Endodermal cell (in vitro differentiated cells): ENCODE measurements at regions not wholly inside any gene's neighbourhood (a gene's known extent, or its start where the extent isn't known, plus 50 kb on each side); places are given as distances from the start of the nearest gene placed in this dataset.

ENCODE experiments used
- DNase-seq: peaks from one replicate; pipeline ENCODE4 v3.0.0-alpha.2; 2017
- H3K27ac ChIP-seq: 2 replicates; pipeline ENCODE4 v1.5.1; 2013; ENCODE audit warnings: mild to moderate bottlenecking, low read depth, low read length, moderate library complexity
- H3K27me3 ChIP-seq: 2 replicates; pipeline ENCODE4 v1.6.1; 2013; ENCODE audit warnings: mild to moderate bottlenecking, low read length, moderate library complexity; ENCODE audit not compliant: insufficient read depth, control insufficient read depth, poor library complexity, severe bottlenecking
- H3K36me3 ChIP-seq: 2 replicates; pipeline ENCODE4 v1.7.0; 2013; ENCODE audit warnings: mild to moderate bottlenecking, low read length, moderate library complexity; ENCODE audit not compliant: control insufficient read depth, insufficient read depth
- H3K4me1 ChIP-seq: one replicate; pipeline ENCODE4 v1.7.0; 2013; ENCODE audit warnings: low read length; ENCODE audit not compliant: control insufficient read depth, insufficient read depth
- H3K4me3 ChIP-seq: 2 replicates; pipeline ENCODE4 v1.5.1; 2013; ENCODE audit warnings: mild to moderate bottlenecking, low read length, moderate library complexity
- H3K9ac ChIP-seq: 2 replicates; pipeline ENCODE4 v1.6.1; 2013; ENCODE audit warnings: mild to moderate bottlenecking, low read length, moderate library complexity; ENCODE audit not compliant: poor library complexity, severe bottlenecking; ENCODE audit errors: extremely low read depth
- H3K9me3 ChIP-seq: 2 replicates; pipeline ENCODE4 v1.6.1; 2013; ENCODE audit warnings: mild to moderate bottlenecking, low read length, moderate library complexity; ENCODE audit not compliant: control insufficient read depth
- H3K27ac Mint-ChIP-seq: 2 replicates; pipeline ENCODE4 v1.8.0; 2020; ENCODE audit warnings: mixed read lengths
- H3K27me3 Mint-ChIP-seq: 2 replicates; pipeline ENCODE4 v1.8.0; 2021; ENCODE audit warnings: mild to moderate bottlenecking, mixed read lengths; ENCODE audit not compliant: insufficient read depth
- H3K36me3 Mint-ChIP-seq: 2 replicates; pipeline ENCODE4 v1.8.0; 2020; ENCODE audit warnings: low read depth, mixed read lengths
- H3K4me1 Mint-ChIP-seq: 2 replicates; pipeline ENCODE4 v1.8.0; 2020; ENCODE audit warnings: mixed read lengths
- H3K4me3 Mint-ChIP-seq: 2 replicates; pipeline ENCODE4 v1.8.0; 2020; ENCODE audit warnings: mild to moderate bottlenecking, moderate library complexity, mixed read lengths
- H3K9me3 Mint-ChIP-seq: 2 replicates; pipeline ENCODE4 v1.8.0; 2020; ENCODE audit warnings: mild to moderate bottlenecking, mixed read lengths
- WGBS, 2 experiments: methylation state at CpG; one replicate each; pipeline versions ENCODE4 v1.1.5 to v1.1.7; 2013; ENCODE audit warnings: missing lambda C conversion rate in 2 of 2, mixed read lengths in 1 of 2; ENCODE audit not compliant: insufficient coverage in 1 of 2, insufficient read length in 1 of 2; 5-methylcytosine and 5-hydroxymethylcytosine counted together
- TF ChIP-seq, protein P1 (sequence below): fragments of 200-600 bp; sonication (generic); conservative IDR thresholded peaks from 2 replicates; pipeline ENCODE4 v1.5.0; 2021; ENCODE audit warnings: antibody characterized with exemption, mild to moderate bottlenecking

DNA sequence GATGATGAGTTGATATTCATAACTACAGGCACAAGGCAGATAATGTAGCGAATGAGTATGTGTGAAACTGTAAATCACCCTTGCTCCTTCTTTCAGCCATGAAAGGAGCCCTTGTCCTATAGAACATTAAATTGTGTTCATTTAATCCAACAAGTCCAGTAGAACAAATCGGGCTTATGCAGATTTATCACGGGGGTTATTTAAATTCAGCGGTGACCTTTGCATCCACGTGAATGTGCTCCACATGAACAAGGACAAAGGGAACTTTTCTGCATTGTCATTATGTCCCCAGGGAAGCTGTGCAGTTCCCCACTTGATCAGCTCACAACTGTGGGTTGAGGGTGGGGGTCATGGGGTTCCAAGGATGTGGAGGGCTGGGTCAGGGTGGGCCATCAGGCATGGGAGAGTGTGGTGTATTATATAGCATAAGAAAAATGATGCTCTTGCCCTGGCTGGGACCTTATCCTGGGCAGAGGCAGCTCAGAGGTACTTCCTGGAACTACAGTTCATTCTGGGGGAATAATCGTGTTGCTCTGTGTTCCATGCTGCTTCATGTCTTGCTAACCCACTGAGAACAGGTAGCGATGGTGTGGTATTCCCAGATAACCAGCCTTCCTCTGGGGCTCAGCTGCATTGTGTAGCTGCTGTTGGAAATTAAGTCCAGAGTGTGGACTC lies 306.6 kb downstream of the FAT3 start:
- Histone ChIP-seq H3K9ac (no peak overlapping the region), H3K4me3 (no peak overlapping the region), H3K27me3 (no peaks in the 10 kb centered on the region), H3K4me1 (no peaks in the 10 kb centered on the region), H3K9me3 (no peaks in the 10 kb centered on the region), H3K27ac (no peak overlapping the region), H3K36me3 (no peaks in the 10 kb centered on the region)
- DNase-seq: no peak
- WGBS, 2 experiments: 87 to 91% methylated on average over 7 of the region's 7 CpGs
- Mint-ChIP-seq H3K4me1 (peaks cover 16% of the 10 kb centered on the region), H3K27me3 (no peaks in the 10 kb centered on the region), H3K4me3 (no peak overlapping the region), H3K36me3 (no peaks in the 10 kb centered on the region), H3K27ac (no peak overlapping the region), H3K9me3 (no peaks in the 10 kb centered on the region)
- TF ChIP-seq, protein P1, sequence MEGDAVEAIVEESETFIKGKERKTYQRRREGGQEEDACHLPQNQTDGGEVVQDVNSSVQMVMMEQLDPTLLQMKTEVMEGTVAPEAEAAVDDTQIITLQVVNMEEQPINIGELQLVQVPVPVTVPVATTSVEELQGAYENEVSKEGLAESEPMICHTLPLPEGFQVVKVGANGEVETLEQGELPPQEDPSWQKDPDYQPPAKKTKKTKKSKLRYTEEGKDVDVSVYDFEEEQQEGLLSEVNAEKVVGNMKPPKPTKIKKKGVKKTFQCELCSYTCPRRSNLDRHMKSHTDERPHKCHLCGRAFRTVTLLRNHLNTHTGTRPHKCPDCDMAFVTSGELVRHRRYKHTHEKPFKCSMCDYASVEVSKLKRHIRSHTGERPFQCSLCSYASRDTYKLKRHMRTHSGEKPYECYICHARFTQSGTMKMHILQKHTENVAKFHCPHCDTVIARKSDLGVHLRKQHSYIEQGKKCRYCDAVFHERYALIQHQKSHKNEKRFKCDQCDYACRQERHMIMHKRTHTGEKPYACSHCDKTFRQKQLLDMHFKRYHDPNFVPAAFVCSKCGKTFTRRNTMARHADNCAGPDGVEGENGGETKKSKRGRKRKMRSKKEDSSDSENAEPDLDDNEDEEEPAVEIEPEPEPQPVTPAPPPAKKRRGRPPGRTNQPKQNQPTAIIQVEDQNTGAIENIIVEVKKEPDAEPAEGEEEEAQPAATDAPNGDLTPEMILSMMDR: peak; percentile 39

DNA sequence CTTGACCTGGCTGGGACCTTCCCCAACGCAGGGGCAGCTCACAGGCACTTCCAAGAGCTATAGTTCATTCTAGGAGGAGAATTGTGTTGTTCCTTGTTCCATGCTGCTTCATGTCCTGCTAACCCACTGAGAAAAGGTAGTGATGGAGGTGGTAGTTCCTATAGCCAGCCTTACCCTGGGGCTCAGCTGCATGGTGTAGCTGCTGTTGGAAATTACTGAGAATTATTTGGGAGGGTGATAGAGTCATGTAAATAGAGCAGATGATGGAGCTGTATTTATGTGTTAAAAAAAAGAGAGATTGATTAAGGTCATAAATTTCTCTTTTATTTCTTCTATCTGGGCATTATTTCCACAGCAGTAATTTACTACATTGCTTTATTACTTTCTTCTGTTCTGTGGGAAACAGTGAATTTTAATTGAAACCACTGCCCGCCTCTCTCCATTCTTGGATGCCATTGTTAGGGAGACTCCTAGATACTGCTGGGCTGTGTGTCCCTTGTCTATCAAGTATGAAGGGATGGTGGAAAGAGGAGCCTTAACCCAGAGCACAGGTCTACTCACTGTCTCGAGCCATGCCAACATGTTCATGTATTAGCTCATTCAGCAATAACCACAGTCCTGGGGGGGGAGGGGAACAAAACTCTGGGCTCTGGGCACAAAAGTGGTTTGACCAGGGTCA lies 309.2 kb downstream of the FAT3 start:
- 96 to 100% methylated on average over 1 to 3 of the region's 3 CpGs for WGBS, 2 experiments
- Histone ChIP-seq H3K27me3 (no peaks in the 10 kb centered on the region), H3K4me3 (no peak overlapping the region), H3K9ac (no peak overlapping the region), H3K9me3 (no peaks in the 10 kb centered on the region), H3K27ac (no peak overlapping the region), H3K36me3 (no peaks in the 10 kb centered on the region), H3K4me1 (no peaks in the 10 kb centered on the region)
- no peak overlapping the region for H3K27ac Mint-ChIP-seq
- H3K27me3 Mint-ChIP-seq: no peaks in the 10 kb centered on the region
- H3K4me1 Mint-ChIP-seq: peaks cover 15% of the 10 kb centered on the region
- TF ChIP-seq, protein P1: no peak
- H3K9me3 Mint-ChIP-seq: no peaks in the 10 kb centered on the region
- H3K36me3 Mint-ChIP-seq: no peaks in the 10 kb centered on the region
- H3K4me3 Mint-ChIP-seq: no peak overlapping the region
- no peak for DNase-seq

DNA sequence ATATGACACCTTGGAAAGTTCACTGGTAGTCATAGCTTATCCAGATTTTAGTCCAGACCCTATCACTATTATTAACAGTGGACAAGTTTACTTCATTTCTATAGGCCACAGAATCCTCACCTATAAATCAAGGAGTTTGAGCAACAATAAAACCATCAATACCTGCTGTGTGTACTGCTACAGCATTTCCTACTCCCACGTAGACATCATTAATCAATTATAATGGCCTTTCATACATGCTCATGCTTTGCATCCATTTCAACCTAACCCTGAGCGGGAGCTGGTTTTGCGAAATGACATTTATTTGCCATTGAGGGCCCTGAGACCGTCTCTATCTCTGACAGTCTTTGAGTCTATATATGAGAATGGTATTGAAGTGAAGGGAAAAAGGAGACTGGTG lies 312.3 kb downstream of the FAT3 start:
- Histone ChIP-seq H3K27ac (no peak overlapping the region), H3K9ac (no peak overlapping the region), H3K36me3 (no peaks in the 10 kb centered on the region), H3K4me3 (no peak overlapping the region), H3K4me1 (no peaks in the 10 kb centered on the region), H3K27me3 (no peaks in the 10 kb centered on the region), H3K9me3 (no peaks in the 10 kb centered on the region)
- no peaks in the 10 kb centered on the region for H3K36me3 Mint-ChIP-seq
- WGBS, 2 experiments: 86 to 93% methylated on average over 2 to 4 of the region's 4 CpGs
- no peaks in the 10 kb centered on the region for H3K27me3 Mint-ChIP-seq
- H3K4me3 Mint-ChIP-seq: no peak overlapping the region
- no peak for DNase-seq
- H3K9me3 Mint-ChIP-seq: no peaks in the 10 kb centered on the region
- H3K4me1 Mint-ChIP-seq: peaks cover 4% of the 10 kb centered on the region
- TF ChIP-seq, protein P1: no peak
- no peak overlapping the region for H3K27ac Mint-ChIP-seq
